Spleen (tissue), 7 donors: ENCODE measurements at regions not wholly inside any gene's neighbourhood (a gene's known extent, or its start where the extent isn't known, plus 50 kb on each side); places are given as distances from the start of the nearest gene placed in this dataset.

Experiments used
- POLR2A ChIP-seq, 3 donors: fragments of 450-650 bp; IDR thresholded peaks; one replicate each; pipeline ENCODE4 v1.5.1; 2017; ENCODE audit warnings: antibody characterized with exemption in 3 of 3, mild to moderate bottlenecking in 1 of 3
- POLR2AphosphoS5 ChIP-seq, 3 donors: sonication (generic); formaldehyde crosslinking; IDR thresholded peaks; one replicate each; pipeline ENCODE4 v1.5.1; 2017; ENCODE audit warnings: antibody characterized with exemption in 3 of 3
- TF ChIP-seq, protein P1 (sequence below), 11 experiments: fragments of 200-600 bp in 7 of 11; fragments of 450-650 bp in 4 of 11; sonication (generic) in 4 of 11; IDR thresholded peaks in 8 of 11; conservative IDR thresholded peaks in 3 of 11; 1 replicate in 7 of 11; 2 replicates in 4 of 11; pipeline versions ENCODE4 v1.4.0 to v1.8.0; 2016 to 2021; ENCODE audit warnings: antibody characterized with exemption in 11 of 11, inconsistent platforms in 4 of 11, mild to moderate bottlenecking in 1 of 11
- donor health status: DM: no; HTN: no; CAD: no; lungs with moderate emphysema.
- donor health status: DM: no; HTN: no; CAD: no.
- donor health status: DM: no; HTN: no; CAD: no.

GRCh38 chr4:186918466-186918865 is 194.8 kb upstream of the FAT1 start:
- TF ChIP-seq, protein P1, sequence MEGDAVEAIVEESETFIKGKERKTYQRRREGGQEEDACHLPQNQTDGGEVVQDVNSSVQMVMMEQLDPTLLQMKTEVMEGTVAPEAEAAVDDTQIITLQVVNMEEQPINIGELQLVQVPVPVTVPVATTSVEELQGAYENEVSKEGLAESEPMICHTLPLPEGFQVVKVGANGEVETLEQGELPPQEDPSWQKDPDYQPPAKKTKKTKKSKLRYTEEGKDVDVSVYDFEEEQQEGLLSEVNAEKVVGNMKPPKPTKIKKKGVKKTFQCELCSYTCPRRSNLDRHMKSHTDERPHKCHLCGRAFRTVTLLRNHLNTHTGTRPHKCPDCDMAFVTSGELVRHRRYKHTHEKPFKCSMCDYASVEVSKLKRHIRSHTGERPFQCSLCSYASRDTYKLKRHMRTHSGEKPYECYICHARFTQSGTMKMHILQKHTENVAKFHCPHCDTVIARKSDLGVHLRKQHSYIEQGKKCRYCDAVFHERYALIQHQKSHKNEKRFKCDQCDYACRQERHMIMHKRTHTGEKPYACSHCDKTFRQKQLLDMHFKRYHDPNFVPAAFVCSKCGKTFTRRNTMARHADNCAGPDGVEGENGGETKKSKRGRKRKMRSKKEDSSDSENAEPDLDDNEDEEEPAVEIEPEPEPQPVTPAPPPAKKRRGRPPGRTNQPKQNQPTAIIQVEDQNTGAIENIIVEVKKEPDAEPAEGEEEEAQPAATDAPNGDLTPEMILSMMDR (IDR thresholded peaks at IDR 0.05 in 8 of 11, conservative IDR thresholded peaks at IDR 0.05 in 3 of 11) = no peak
- TF ChIP-seq POLR2AphosphoS5 (IDR thresholded peaks at IDR 0.05) (no peak), POLR2A (IDR thresholded peaks at IDR 0.05) (no peak)
